GM12875 (cell line): ENCODE measurements at regions not wholly inside any gene's neighbourhood (a gene's known extent, or its start where the extent isn't known, plus 50 kb on each side); places are given as distances from the start of the nearest gene placed in this dataset.
"Not testable (repeated sequence)": the region's sequence is repeated elsewhere in the genome, so short reads cannot be mapped to it uniquely, and the experiment has no call there.

ENCODE experiments used
- H3K4me3 ChIP-seq: one replicate; pipeline ENCODE4 v1.5.1; 2011; ENCODE audit warnings: low read depth, low read length, control low read depth
- TF ChIP-seq, protein P1 (sequence below): IDR thresholded peaks from 2 replicates; pipeline ENCODE4 v1.5.1; 2011; ENCODE audit warnings: low read depth, mild to moderate bottlenecking, control low read depth, inconsistent platforms, low read length, moderate library complexity, borderline replicate concordance; ENCODE audit not compliant: insufficient read depth

DNA sequence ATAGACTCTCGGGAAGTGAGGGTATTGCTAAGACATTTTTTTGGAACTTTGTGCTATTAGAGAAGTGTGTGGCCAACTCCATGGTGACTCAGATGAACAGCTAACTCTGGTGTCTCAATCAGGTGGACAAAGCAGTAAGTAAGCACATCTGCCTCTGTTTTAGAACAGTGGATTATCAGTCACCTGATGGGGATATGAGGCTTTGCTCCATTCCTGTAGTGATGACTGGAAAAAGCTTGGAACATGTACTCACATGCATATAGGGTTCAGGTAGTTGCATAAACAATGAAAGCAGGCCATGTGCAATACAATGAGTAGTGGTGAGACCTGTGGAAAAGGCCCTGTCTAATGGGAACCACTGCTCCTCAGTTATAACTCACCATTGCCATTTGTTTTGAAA, 168.2 kb upstream of the FBN2 start:
- no peak overlapping the region for H3K4me3 ChIP-seq
- TF ChIP-seq, protein P1, sequence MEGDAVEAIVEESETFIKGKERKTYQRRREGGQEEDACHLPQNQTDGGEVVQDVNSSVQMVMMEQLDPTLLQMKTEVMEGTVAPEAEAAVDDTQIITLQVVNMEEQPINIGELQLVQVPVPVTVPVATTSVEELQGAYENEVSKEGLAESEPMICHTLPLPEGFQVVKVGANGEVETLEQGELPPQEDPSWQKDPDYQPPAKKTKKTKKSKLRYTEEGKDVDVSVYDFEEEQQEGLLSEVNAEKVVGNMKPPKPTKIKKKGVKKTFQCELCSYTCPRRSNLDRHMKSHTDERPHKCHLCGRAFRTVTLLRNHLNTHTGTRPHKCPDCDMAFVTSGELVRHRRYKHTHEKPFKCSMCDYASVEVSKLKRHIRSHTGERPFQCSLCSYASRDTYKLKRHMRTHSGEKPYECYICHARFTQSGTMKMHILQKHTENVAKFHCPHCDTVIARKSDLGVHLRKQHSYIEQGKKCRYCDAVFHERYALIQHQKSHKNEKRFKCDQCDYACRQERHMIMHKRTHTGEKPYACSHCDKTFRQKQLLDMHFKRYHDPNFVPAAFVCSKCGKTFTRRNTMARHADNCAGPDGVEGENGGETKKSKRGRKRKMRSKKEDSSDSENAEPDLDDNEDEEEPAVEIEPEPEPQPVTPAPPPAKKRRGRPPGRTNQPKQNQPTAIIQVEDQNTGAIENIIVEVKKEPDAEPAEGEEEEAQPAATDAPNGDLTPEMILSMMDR: no peak

DNA sequence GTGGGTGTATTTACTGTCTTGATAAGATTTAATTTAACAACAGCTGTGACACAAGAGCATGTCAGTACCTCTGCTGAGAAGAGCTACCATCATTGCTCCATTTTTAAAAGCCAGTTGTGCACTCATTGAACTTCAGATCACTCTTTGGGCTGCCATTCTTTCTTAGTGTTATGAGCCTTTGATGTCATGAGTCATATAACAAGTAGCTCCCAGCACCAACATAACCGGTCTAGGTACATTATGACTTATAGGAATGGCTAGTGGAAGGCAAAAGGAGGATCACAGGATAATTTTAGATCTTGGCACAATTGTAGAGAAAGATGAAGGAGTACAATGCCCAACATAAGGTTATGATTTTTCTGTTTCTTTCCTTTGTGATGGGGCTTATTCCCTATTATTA, 170.8 kb upstream of the FBN2 start:
- TF ChIP-seq, protein P1: no peak
- no peak overlapping the region for H3K4me3 ChIP-seq

DNA sequence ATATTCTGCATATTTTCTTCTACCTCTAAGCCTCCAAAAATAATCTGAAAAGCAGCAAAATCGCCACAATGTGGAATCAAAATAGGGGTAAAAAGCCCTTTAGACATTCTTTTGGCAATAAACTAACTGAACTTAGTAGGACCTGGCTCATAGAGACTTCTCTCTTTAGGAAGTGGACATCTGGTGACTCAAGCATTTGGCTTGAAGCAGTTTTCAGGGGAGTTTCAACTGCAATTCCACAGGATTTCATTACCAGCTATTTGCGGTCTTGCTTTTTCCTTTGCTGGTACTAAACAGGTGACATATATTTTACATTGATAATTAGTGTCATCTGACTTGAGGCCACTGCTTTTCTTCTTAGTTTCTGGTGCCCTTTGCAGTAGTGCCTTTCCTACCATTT, 173.2 kb upstream of the FBN2 start:
- TF ChIP-seq, protein P1: no peak
- H3K4me3 ChIP-seq: no peak overlapping the region

DNA sequence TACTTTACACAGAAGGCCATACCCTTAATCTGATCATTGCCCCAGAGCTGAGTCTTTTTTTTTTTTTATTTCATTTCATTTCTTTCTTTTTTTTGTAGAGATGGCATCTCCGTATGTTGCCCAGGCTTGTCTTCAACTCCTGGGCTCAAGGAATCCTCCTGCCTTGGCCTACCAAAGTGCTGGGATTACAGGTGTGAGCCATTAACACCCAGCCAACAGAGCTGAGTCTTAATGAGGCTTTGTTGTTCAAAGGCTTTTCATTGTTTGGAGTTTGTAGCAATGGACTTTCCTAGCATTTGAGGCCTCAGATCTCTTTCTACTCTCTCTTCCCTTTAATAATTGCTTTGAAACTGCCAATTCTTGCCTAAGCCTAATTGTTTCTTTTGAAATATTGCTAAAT, 176.5 kb upstream of the FBN2 start:
- TF ChIP-seq, protein P1: no peak
- H3K4me3 ChIP-seq: no peak overlapping the region

DNA sequence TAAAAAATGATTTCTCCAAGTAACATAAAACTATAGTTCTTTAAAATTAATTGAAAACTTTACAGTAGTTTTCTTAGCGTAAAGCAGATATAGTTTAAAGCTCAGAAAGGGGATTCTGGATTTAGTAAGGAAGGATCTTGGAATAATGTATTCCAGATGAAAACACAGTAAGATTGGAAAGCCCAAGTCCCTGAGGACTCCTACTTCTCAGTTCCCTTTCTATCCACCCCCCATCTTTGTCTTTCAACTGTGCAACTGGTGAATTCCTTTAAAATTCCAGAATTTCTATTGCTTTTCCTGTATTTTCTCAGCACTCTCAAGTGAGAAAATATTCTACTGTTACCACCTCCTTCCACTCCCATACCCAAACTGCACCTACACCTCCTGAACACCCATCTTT, 184.5 kb upstream of the FBN2 start:
- no peak overlapping the region for H3K4me3 ChIP-seq
- TF ChIP-seq, protein P1: no peak

DNA sequence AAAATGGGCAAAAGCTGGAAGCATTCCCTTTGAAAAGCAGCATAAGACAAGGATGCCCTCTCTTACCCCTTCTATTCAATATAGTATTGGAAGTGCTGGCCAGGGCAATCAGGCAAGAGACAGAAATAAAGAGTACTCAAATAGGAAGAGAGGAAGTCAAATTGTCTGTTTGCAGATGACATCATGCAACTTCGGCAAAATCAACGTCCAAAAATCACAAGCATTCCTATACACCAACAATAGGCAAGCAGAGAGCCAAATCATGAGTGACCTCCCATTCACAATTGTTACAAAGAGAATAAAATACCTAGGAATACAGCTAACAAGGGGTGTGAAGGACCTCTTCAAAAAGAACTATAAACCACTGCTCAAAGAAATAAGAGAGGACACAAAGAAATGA, 192.0 kb upstream of the FBN2 start:
- not testable (repeated sequence) for H3K4me3 ChIP-seq

DNA sequence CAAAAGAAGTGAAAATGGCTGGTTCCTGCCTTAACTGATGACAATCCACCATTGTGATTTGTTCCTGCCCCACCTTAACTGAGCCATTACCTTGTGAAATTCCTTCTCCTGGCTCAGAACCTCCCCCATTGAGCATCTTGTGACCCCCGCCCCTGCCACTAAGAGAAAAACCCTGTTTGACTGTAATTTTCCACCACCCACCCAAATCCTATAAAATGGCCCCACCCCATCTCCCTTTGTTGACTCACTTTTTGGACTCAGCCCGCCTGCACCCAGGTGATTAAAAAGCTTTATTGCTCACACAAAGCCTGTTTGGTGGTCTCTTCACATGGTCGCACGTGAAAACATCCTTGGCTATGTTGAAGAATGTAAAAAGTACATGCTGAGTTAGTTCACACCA, 197.6 kb upstream of the FBN2 start:
- not testable (repeated sequence) for H3K4me3 ChIP-seq

DNA sequence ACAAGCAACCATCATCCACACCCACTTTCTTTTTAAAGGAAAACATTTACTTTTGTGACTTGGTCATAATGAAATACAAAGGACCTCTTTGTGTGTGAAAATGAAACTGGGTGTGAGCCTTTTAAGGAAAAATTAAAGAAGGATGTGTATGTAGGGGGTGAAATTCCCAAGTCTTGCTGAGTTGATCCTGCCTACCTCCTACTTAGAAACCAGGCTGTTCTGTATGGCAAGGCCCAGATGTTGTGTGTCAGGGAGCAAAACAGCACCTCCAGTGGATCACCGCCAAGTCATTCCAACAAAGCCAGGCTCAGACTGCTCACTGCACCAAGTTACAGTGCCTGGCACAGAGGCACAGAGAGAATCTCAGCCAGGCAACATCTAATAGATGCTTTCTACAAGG, 198.5 kb upstream of the FBN2 start:
- TF ChIP-seq, protein P1: no peak
- H3K4me3 ChIP-seq: no peak overlapping the region
